GM21367 (cell line): ENCODE measurements at regions not wholly inside any gene's neighbourhood (a gene's known extent, or its start where the extent isn't known, plus 50 kb on each side); places are given as distances from the start of the nearest gene placed in this dataset.
"Not testable (repeated sequence)": the region's sequence is repeated elsewhere in the genome, so short reads cannot be mapped to it uniquely, and the experiment has no call there.

Experiments
- ATAC-seq: cut with Tn5 transposase; IDR thresholded peaks from one replicate; pipeline ENCODE4 v1.9.1; 2021; ENCODE audit not compliant: unreplicated experiment

- no peak for ATAC-seq
These were observed 398.4 kb downstream of the NUP35 start for GRCh38 chr2:183522489-183523266.

DNA sequence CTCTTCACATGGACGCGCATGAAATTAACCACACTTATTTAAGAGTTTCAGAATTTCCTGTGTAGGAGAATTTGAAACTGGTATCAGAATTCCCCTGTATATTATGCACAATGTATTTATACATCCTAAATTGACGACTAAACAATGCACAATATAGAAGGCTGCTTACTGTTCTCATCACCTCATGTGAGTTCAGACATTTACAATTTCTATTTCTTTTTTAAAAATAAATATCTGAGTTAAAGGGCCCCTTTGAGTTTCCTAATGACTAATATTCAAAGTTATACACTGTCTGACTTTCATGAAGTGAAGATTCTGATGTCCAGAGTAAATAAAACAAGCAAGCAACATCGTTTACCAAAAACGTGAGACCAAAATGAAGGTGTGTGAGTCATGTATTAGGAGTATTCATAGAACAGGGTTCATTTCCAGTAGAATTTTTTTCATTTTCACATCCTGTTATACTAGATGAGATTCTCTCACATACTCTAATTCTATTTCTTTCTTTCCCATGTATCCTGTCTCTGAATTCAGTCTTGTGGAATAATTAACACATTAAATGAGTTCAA is 406.2 kb downstream of the NUP35 start:
- peak; percentile 80 for ATAC-seq

DNA sequence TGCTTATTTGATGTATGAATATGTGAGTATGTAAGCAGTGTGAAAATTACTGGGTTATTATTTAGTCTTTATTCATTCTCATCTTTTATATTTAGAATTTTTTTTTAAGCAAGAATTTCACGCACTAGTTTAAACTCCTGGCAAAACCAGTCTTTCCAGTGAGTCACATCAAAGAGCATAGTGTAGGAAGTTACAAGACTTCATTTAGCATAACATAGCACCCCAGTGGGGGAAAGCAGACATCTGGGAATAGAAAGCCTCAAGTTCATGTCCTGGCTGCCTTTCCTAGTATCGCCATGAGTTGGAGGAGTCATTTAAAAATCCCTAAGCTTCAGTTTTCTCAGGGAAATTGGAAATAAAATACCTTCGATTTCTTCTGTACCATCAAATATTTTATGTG is 408.3 kb downstream of the NUP35 start:
- ATAC-seq: no peak

- ATAC-seq: no peak
These were observed 408.8 kb downstream of the NUP35 start for GRCh38 chr2:183533021-183533420.

DNA sequence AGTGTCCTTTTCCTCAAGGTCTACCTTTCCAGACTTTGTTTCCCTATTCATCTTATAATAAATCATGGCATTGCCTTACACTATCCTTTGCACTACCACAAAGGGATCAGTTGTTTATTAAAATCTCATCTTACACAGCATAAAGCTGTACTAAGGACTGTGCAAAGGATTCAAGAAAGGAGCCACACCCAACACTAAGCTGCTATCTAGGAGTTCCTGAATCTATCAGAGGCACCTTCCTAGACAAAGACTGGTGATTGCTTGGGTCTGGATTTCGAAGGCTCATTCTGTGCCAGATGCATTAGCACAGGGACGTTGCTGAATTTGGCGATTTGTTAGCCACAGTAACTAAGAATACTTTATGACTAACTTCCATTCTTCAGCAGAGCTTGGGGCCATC is 412.0 kb downstream of the NUP35 start:
- ATAC-seq: no peak

DNA sequence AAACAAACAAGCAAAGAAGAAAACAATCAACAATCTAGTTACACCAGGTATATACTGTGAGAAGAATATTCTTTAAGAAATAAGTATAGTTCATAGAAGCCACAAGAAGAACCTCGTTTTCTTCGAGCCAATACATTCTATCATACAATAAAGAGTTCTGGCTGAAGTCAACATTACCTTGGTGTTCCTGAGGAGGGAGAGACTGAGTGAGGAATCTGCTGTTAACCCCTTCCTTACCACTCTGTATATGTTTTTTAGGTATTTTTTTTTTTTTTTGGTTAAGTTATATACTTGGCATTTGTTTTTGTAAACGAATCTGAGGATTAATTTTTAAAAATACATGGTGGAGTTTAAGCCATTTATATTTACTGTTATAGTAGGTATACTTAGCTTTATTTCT is 412.5 kb downstream of the NUP35 start:
- no peak for ATAC-seq

DNA sequence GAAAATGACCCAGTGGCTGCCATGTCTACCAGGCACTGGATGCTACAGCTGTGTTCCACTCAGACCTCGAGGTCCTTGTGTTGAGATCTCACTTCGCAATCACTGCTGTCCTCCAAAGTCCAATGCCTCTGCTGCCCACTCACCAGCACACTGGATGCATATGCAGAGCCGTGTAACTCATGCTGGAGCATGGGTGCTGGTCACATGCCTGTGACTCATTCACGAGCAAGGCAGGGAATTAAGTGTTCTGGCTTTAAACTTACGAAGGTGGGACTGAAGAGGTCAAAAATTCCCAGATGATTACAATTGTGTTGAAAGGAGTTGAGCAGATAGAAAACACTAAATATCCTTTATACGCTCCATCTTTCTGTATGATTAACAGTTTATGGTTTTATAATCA is 417.5 kb downstream of the NUP35 start:
- no peak for ATAC-seq

DNA sequence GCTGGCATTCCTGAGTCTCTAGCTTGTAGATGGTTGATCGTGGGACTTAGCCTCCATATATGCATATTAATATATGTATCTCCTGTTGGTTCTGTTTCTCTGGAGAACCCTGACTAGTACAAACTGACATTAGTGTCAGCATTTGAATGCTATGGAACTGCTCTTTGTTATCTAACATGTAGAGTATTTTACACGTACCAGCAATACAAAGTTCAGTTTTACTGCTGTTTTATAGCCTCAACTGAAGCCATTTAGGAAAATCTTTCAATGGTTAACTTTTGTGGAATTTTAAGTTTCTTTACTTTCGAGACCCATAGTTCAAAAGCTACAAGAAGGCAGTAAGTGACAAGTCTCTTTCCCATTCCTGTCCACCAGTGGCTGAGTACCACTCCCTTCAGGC is 418.4 kb downstream of the NUP35 start:
- no peak for ATAC-seq

- ATAC-seq: no peak
These were observed 419.0 kb downstream of the NUP35 start for GRCh38 chr2:183543222-183543621.

GRCh38 chr2:183543731-183544130 is 419.5 kb downstream of the NUP35 start:
- peak; percentile 91 for ATAC-seq

- ATAC-seq: not testable (repeated sequence)
These were observed 422.5 kb downstream of the NUP35 start for GRCh38 chr2:183546560-183547350.

DNA sequence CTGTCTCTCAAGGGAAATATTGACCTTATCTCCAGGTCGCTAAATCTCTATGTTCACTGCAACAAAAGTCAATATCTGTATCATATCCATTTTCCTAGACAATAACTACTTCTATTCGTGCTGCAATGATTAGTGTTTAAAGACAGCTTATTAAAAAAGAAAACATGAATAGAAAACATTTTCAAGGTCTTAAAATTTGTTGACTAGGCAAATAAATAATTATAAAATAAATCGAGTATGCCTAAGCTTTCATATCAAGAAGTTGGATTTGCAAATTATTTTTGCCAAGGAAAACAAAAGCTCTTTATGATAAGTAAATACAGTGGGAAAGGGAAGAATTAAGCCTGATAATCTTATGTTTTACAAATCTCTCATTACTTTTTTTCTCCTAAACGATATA is 428.5 kb downstream of the NUP35 start:
- no peak for ATAC-seq

DNA sequence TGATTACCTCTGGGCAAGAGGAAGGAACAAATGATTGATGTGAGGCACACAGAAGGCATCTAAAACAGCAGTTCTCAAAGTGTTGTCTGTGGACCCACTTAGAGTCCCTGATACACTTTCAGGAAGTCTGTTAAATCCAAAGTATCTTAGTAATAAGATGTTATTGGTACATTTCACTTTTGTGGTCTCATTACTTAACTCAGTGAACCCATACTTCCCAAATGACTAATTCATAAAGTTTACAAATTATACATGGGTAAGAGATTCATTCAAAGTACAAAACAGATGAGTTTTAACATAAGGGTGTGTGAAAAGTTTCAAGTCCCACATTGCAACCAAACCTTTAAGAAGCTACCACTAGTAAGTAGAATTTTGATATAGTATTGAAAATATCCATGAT is 440.5 kb downstream of the NUP35 start:
- ATAC-seq: no peak

DNA sequence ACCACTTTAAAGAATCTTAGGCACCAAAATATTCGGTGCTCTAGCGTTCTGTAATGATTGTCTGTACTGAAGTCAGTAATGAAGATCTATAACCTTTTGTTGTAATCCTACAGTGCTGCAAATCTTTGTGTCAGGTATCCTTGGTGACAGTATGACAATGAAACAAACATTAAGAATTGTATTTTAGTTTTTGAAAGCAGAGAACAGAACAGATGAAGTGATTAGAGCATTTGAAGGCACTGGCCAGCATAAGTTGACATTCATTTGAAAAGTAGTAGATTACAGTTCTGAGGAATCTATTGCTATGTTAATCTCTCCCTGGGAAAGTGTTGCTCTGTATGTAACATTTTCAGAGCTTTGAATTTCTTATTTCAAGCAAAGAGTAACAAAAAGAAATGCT is 451.2 kb downstream of the NUP35 start:
- no peak for ATAC-seq

DNA sequence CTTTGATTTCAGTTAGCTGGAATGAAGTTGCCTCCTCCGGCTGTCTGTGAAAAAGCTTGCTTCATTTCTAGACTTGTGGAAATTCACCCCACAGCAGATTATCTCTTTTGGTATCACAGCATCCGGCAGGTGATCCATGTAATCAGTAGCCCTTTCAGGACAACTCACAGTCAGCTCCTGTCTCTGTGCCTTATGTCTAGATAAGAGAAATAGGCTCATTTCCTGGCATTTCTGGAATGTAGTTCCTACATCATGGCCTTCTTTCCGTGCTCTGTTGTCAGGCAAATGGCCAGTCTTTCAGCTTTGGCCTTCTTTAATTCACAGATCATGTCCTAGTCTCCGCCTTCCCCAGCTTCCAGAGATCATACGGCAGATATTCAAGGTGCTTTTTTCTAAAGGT is 455.4 kb downstream of the NUP35 start:
- no peak for ATAC-seq

GRCh38 chr2:183592271-183592670 is 468.0 kb downstream of the NUP35 start:
- ATAC-seq: no peak

- no peak for ATAC-seq
These were observed 469.9 kb downstream of the NUP35 start for GRCh38 chr2:183594150-183594549.

DNA sequence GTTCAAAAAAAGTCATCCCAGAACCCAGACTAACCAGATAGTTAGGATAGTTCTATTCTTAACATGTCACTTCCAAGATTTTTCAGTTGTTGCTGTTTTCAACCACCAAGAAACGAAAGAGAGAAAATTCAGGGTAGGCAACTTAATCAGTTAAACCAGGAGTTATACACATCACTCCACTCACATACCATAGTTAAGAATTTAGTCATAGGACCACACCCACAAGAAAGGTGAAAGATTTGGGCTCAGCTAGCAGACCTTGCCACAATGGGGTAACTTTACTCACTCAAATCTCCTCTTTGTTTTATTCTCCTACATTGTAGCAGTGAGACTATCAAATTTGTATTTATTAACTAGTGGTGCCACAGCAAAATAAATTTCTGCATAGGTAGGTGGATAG is 473.6 kb downstream of the NUP35 start:
- no peak for ATAC-seq

DNA sequence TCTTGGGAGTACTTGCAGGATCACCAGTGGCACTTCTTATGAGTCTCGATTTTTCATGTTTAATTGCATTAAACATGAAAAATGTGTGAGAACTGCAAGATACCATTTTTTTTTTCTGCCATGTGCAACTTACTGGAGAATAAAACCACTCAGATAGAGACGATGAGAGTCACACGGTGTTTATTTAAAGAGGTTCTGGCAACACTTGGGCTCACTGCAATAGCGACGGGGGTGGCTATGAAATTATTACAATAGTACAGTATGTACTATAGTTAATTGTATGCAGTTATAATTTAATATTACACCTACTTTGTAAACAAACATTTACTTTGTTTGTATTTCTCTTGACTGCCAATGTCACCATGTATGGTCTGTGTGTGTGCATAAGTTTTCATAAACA is 479.8 kb downstream of the NUP35 start:
- no peak for ATAC-seq

- ATAC-seq: no peak
These were observed 481.2 kb downstream of the NUP35 start for GRCh38 chr2:183605440-183605839.

- ATAC-seq: no peak
These were observed 481.9 kb downstream of the NUP35 start for GRCh38 chr2:183606022-183606717.

GRCh38 chr2:183606718-183607085 is 482.5 kb downstream of the NUP35 start:
- no peak for ATAC-seq
